Adrenal gland (tissue), 9 donors: ENCODE measurements at regions not wholly inside any gene's neighbourhood (a gene's known extent, or its start where the extent isn't known, plus 50 kb on each side); places are given as distances from the start of the nearest gene placed in this dataset.

Experiments used
- DNase-seq, 7 donors: peaks; one replicate each; pipeline ENCODE4 v3.0.0-alpha.2; 2019 to 2020
- H3K27ac ChIP-seq, 5 donors: fragments of 200-600 bp; sonication (generic) in 4 of 5; 1 replicate in 3 of 5; 2 replicates in 2 of 5; pipeline versions ENCODE4 v1.5.1 to v1.8.0; 2016 to 2020; ENCODE audit warnings: mild to moderate bottlenecking in 1 of 5
- H3K27me3 ChIP-seq: fragments of 200-600 bp; 2 replicates; pipeline ENCODE4 v1.8.0; 2021
- H3K36me3 ChIP-seq, 2 donors: fragments of 200-600 bp; replicated peaks in 1 of 2; 1 replicate in 1 of 2; 2 replicates in 1 of 2; pipeline versions ENCODE4 v1.5.1 to v1.8.0; 2018 to 2022
- H3K4me1 ChIP-seq, 2 donors: fragments of 200-600 bp; replicated peaks in 1 of 2; 1 replicate in 1 of 2; 2 replicates in 1 of 2; pipeline versions ENCODE4 v1.5.1 to v1.8.0; 2018 to 2021
- H3K4me3 ChIP-seq, 4 donors: fragments of 200-600 bp; sonication (generic) in 3 of 4; one replicate each; pipeline ENCODE4 v1.5.1; 2016 to 2018
- H3K9me3 ChIP-seq, 3 donors: fragments of 200-600 bp; sonication (generic) in 1 of 3; replicated peaks in 1 of 3; 1 replicate in 2 of 3; 2 replicates in 1 of 3; pipeline versions ENCODE4 v1.5.1 to v1.8.0; 2016 to 2021
- CTCF ChIP-seq, 6 experiments: fragments of 450-650 bp in 4 of 6; fragments of 200-600 bp in 2 of 6; sonication (generic) in 1 of 6; IDR thresholded peaks; 1 replicate in 5 of 6; 2 replicates in 1 of 6; pipeline versions ENCODE4 v1.5.1 to v1.8.0; 2016 to 2021; ENCODE audit warnings: antibody characterized with exemption in 6 of 6, mild to moderate bottlenecking in 2 of 6, moderate library complexity in 1 of 6
- POLR2A ChIP-seq, 2 donors: fragments of 450-650 bp; IDR thresholded peaks; one replicate each; pipeline ENCODE4 v1.6.1; 2017; ENCODE audit warnings: antibody characterized with exemption in 2 of 2, mild to moderate bottlenecking in 2 of 2, moderate library complexity in 1 of 2
- WGBS, 4 donors: extraction: QIAGEN DNeasy Blood & Tissue Kit in 2 of 4; methylation state at CpG; one replicate each; pipeline versions ENCODE4 v1.1.5 to v1.1.7; 2013 to 2017; 5-methylcytosine and 5-hydroxymethylcytosine counted together
- intact Hi-C, 2 donors: fragments of 100-400 bp; cut with DNase I; formaldehyde crosslinking; loops; one replicate each; pipeline versions ENCODE4 v1.14.1 to v1.15.0; 2022 to 2023
- donor health status: healthy with polysubstance abuse.
- donor health status: Bipolar disorder and iron deficiency.
- donor health status: DM: yes; HTN: yes; CAD: no.
- donor health status: DM: no; HTN: no; CAD: no.
- donor health status: DM: no; HTN: no; CAD: no.

GRCh38 chr2:224166654-224167053, 127.6 kb upstream of the SERPINE2 start:
- no peaks in the 10 kb centered on the region for H3K27me3 ChIP-seq
- no peaks in the 10 kb centered on the region for H3K9me3 ChIP-seq
- intact Hi-C loops: no loop called here
- no peak overlapping the region for H3K27ac ChIP-seq
- TF ChIP-seq POLR2A (IDR thresholded peaks at IDR 0.05): no peak
- TF ChIP-seq CTCF (IDR thresholded peaks at IDR 0.05): no peak
- H3K36me3 ChIP-seq: no peaks in the 10 kb centered on the region
- H3K4me3 ChIP-seq: no peak overlapping the region
- DNase-seq: no peak
- no peaks in the 10 kb centered on the region for H3K4me1 ChIP-seq
- 88 to 96% (median 93%) methylated on average over 2 of the region's 2 CpGs for WGBS, 4 donors

- WGBS, 4 donors: 41 to 62% (median 48%) methylated on average over 2 of the region's 2 CpGs
- no peak for DNase-seq
- intact Hi-C loops: no loop called here
- H3K4me1 ChIP-seq: no peaks in the 10 kb centered on the region
- TF ChIP-seq CTCF (IDR thresholded peaks at IDR 0.05): no peak
- no peak for TF ChIP-seq POLR2A (IDR thresholded peaks at IDR 0.05)
- no peaks in the 10 kb centered on the region for H3K9me3 ChIP-seq
- no peaks in the 10 kb centered on the region for H3K36me3 ChIP-seq
- no peaks in the 10 kb centered on the region for H3K27me3 ChIP-seq
- no peak overlapping the region for H3K4me3 ChIP-seq
- H3K27ac ChIP-seq: no peak overlapping the region
These were observed 126.8 kb upstream of the SERPINE2 start for GRCh38 chr2:224165901-224166319.

GRCh38 chr2:224163566-224164307, 124.7 kb upstream of the SERPINE2 start:
- Histone ChIP-seq H3K27ac (no peak overlapping the region), H3K36me3 (no peaks in the 10 kb centered on the region), H3K4me3 (no peak overlapping the region), H3K9me3 (no peaks in the 10 kb centered on the region), H3K27me3 (no peaks in the 10 kb centered on the region), H3K4me1 (no peaks in the 10 kb centered on the region)
- 75 to 82% (median 79%) methylated on average over 4 of the region's 4 CpGs for WGBS, 4 donors
- TF ChIP-seq POLR2A (IDR thresholded peaks at IDR 0.05): no peak
- TF ChIP-seq CTCF (IDR thresholded peaks at IDR 0.05): no peak
- no peak for DNase-seq
- intact Hi-C loops: no loop called here

GRCh38 chr2:224162122-224162521, 123.0 kb upstream of the SERPINE2 start:
- DNase-seq: no peak
- Histone ChIP-seq H3K9me3 (no peaks in the 10 kb centered on the region), H3K27ac (no peak overlapping the region), H3K27me3 (no peaks in the 10 kb centered on the region), H3K4me1 (no peaks in the 10 kb centered on the region), H3K36me3 (no peaks in the 10 kb centered on the region), H3K4me3 (no peak overlapping the region)
- TF ChIP-seq CTCF (IDR thresholded peaks at IDR 0.05): no peak
- no peak for TF ChIP-seq POLR2A (IDR thresholded peaks at IDR 0.05)
- 87 to 92% (median 90%) methylated on average over 2 of the region's 2 CpGs for WGBS, 4 donors
- intact Hi-C loops: no loop called here
